Esophagus squamous epithelium (tissue), 4 donors: ENCODE measurements at regions not wholly inside any gene's neighbourhood (a gene's known extent, or its start where the extent isn't known, plus 50 kb on each side); places are given as distances from the start of the nearest gene placed in this dataset.

Experiments used
- CTCF ChIP-seq, 6 experiments: fragments of 450-650 bp in 4 of 6; fragments of 200-600 bp in 2 of 6; sonication (generic) in 2 of 6; IDR thresholded peaks; one replicate each; pipeline ENCODE4 v1.5.1; 2016 to 2019; ENCODE audit warnings: antibody characterized with exemption in 6 of 6, mild to moderate bottlenecking in 4 of 6, moderate library complexity in 4 of 6
- POLR2A ChIP-seq, 4 donors: fragments of 450-650 bp; IDR thresholded peaks; one replicate each; pipeline ENCODE4 v1.6.1; 2017; ENCODE audit warnings: antibody characterized with exemption in 4 of 4, mild to moderate bottlenecking in 4 of 4, moderate library complexity in 3 of 4

- TF ChIP-seq CTCF (IDR thresholded peaks at IDR 0.05): no peak
- no peak for TF ChIP-seq POLR2A (IDR thresholded peaks at IDR 0.05)
These were observed 514.7 kb downstream of the RPS24 start for GRCh38 chr10:78548369-78548768.
